ENCODE measurements at regions not wholly inside any gene's neighbourhood (a gene's known extent, or its start where the extent isn't known, plus 50 kb on each side); places are given as distances from the start of the nearest gene placed in this dataset.

DNA sequence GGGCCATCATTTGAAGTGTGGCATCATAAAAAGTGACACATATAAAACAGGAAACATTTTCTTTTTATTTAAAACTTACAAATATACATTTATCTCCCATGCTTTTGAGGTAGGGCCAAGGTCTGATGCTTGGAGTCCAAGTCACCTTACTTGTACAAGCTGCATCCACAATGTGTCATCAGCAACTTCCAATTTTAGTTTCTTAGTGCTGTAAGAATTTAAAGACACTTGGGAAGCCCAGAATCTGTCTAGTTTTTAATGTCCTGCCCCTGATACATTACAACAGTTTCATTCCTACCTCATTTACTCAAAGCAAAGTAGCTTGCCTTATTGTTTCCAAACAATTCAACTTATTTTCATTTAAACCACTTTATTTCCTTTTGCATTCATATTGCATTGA, 297.7 kb downstream of the MTX2 start:
- ChIA-PET POLR2A (ENCODE audit: unreplicated experiment) (no interaction called here), CTCF (no interaction called here)
- Histone ChIP-seq H3K27me3 (ENCODE audit: low read length) (no peaks in the 10 kb centered on the region), H4K20me1 (ENCODE audit: low read length) (no peaks in the 10 kb centered on the region), H3K9me3 (ENCODE audit: low read length) (no peaks in the 10 kb centered on the region), H3F3A (ENCODE audit: low read length, unreplicated experiment) (no peaks in the 10 kb centered on the region), H3K4me1 (ENCODE audit: insufficient read depth, low read length) (peaks cover 14% of the 10 kb centered on the region), H3K4me2 (ENCODE audit: low read length) (no peak overlapping the region), H3K36me3 (ENCODE audit: low read depth, low read length) (no peaks in the 10 kb centered on the region), H3K4me3 (ENCODE audit: low read length) (no peak overlapping the region), H2AFZ (ENCODE audit: low read length) (no peak overlapping the region), H3K79me2 (ENCODE audit: low read length) (no peaks in the 10 kb centered on the region), H3K9me2 (replicated peaks; ENCODE audit: low read length) (no peaks in the 10 kb centered on the region), H3K27ac (ENCODE audit: low read length) (no peak overlapping the region), H3K9ac (ENCODE audit: low read length) (no peak overlapping the region)
- no TSS peak for BruUV-seq (replicated peaks)
- DNase-seq (no peak), ATAC-seq (no peak)
- TF ChIP-seq EZH2 (IDR thresholded peaks at IDR 0.05; ENCODE audit: low read length, unreplicated experiment) = no peak
- no peak for TF ChIP-seq EZH2phosphoT487 (IDR thresholded peaks at IDR 0.05; ENCODE audit: borderline replicate concordance, low read length)
- TF ChIP-seq CTCF (conservative IDR thresholded peaks at IDR 0.05; ENCODE audit: low read depth, low read length) = no peak
- intact Hi-C loops (cut with micrococcal nuclease) = no loop called here

GRCh38 chr2:176567361-176567760, 298.1 kb downstream of the MTX2 start:
- H3K27me3 ChIP-seq (ENCODE audit: low read length) = no peaks in the 10 kb centered on the region
- H3K9me3 ChIP-seq (ENCODE audit: low read length) = no peaks in the 10 kb centered on the region
- no peak overlapping the region for H3K9ac ChIP-seq (ENCODE audit: low read length)
- H3K4me3 ChIP-seq (ENCODE audit: low read length) = no peak overlapping the region
- no peaks in the 10 kb centered on the region for H3F3A ChIP-seq (ENCODE audit: low read length, unreplicated experiment)
- DNase-seq = no peak
- ChIA-PET CTCF (no interaction called here), POLR2A (ENCODE audit: unreplicated experiment) (no interaction called here)
- H3K27ac ChIP-seq (ENCODE audit: low read length) = no peak overlapping the region
- H2AFZ ChIP-seq (ENCODE audit: low read length) = no peak overlapping the region
- H3K4me2 ChIP-seq (ENCODE audit: low read length) = no peak overlapping the region
- TF ChIP-seq EZH2phosphoT487 (IDR thresholded peaks at IDR 0.05; ENCODE audit: borderline replicate concordance, low read length) = no peak
- TF ChIP-seq CTCF (conservative IDR thresholded peaks at IDR 0.05; ENCODE audit: low read depth, low read length) = no peak
- TF ChIP-seq EZH2 (IDR thresholded peaks at IDR 0.05; ENCODE audit: low read length, unreplicated experiment) = no peak
- H3K9me2 ChIP-seq (replicated peaks; ENCODE audit: low read length) = no peaks in the 10 kb centered on the region
- H3K4me1 ChIP-seq (ENCODE audit: insufficient read depth, low read length) = peaks cover 10% of the 10 kb centered on the region
- ATAC-seq = no peak
- H3K79me2 ChIP-seq (ENCODE audit: low read length) = no peaks in the 10 kb centered on the region
- intact Hi-C loops (cut with micrococcal nuclease) = no loop called here
- no peaks in the 10 kb centered on the region for H4K20me1 ChIP-seq (ENCODE audit: low read length)
- BruUV-seq (replicated peaks) = no TSS peak
- no peaks in the 10 kb centered on the region for H3K36me3 ChIP-seq (ENCODE audit: low read depth, low read length)

- H3K79me2 ChIP-seq (ENCODE audit: low read length) = no peaks in the 10 kb centered on the region
- no peak for DNase-seq
- no peaks in the 10 kb centered on the region for H3F3A ChIP-seq (ENCODE audit: low read length, unreplicated experiment)
- intact Hi-C loops (cut with micrococcal nuclease) = no loop called here
- H3K27me3 ChIP-seq (ENCODE audit: low read length) = no peaks in the 10 kb centered on the region
- H2AFZ ChIP-seq (ENCODE audit: low read length) = no peak overlapping the region
- no peaks in the 10 kb centered on the region for H4K20me1 ChIP-seq (ENCODE audit: low read length)
- no peak for TF ChIP-seq EZH2phosphoT487 (IDR thresholded peaks at IDR 0.05; ENCODE audit: borderline replicate concordance, low read length)
- no peak for TF ChIP-seq CTCF (conservative IDR thresholded peaks at IDR 0.05; ENCODE audit: low read depth, low read length)
- no peak for TF ChIP-seq EZH2 (IDR thresholded peaks at IDR 0.05; ENCODE audit: low read length, unreplicated experiment)
- H3K4me1 ChIP-seq (ENCODE audit: insufficient read depth, low read length) = no peaks in the 10 kb centered on the region
- POLR2A ChIA-PET (ENCODE audit: unreplicated experiment) = no interaction called here
- ATAC-seq = no peak
- no peaks in the 10 kb centered on the region for H3K9me3 ChIP-seq (ENCODE audit: low read length)
- H3K27ac ChIP-seq (ENCODE audit: low read length) = no peak overlapping the region
- CTCF ChIA-PET = no interaction called here
- no peaks in the 10 kb centered on the region for H3K9me2 ChIP-seq (replicated peaks; ENCODE audit: low read length)
- H3K36me3 ChIP-seq (ENCODE audit: low read depth, low read length) = no peaks in the 10 kb centered on the region
- no TSS peak for BruUV-seq (replicated peaks)
- no peak overlapping the region for H3K4me2 ChIP-seq (ENCODE audit: low read length)
- H3K9ac ChIP-seq (ENCODE audit: low read length) = no peak overlapping the region
- H3K4me3 ChIP-seq (ENCODE audit: low read length) = no peak overlapping the region
Measured at GRCh38 chr2:176569574-176569973, 300.3 kb downstream of the MTX2 start.
